ENCODE measurements at regions not wholly inside any gene's neighbourhood (a gene's known extent, or its start where the extent isn't known, plus 50 kb on each side); places are given as distances from the start of the nearest gene placed in this dataset.
"Not testable (repeated sequence)": the region's sequence is repeated elsewhere in the genome, so short reads cannot be mapped to it uniquely, and the experiment has no call there.

DNA sequence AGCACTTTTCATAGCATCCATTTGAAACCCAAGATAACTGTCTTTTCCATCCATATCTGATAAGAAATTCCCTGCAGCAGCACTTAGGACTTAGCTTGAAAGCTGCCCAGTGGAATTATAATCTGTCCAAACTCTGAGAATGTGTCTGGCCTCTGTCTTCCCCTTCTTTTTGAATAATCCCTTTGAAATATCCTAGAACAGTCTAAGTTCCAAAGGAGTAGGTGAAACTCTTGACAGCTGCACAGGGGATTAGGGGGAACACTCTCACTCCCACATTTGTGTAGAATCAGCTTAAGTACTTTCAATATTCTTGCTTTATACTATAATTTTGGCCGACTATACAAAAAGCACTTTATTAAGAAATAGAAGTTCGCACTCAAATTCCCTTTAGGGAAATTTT lies 157.7 kb downstream of the PAPSS1 start:
- DNase-seq = no peak

GRCh38 chr4:107561481-107561880 lies 158.6 kb downstream of the PAPSS1 start:
- DNase-seq = no peak

DNA sequence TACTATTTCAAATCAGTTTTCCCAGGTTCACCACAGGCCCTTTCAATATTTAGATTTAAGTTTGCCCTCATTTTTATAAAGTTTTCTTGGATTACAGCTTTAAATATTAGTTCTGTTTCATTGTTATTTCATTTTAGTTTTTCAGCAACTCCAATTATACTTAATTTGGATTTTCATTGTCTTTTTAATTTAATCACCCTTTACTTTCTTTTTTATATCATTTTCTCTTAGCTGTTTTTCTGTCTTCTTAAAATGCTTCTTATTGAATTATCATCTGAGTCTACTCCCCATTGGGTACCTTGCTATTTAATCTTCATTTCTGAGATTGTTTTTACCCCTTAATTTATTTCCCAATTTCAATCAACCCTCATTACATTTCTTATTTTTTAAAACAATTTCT lies 160.4 kb downstream of the PAPSS1 start:
- no peak for DNase-seq

- no peak for DNase-seq
Observed at GRCh38 chr4:107552306-107552705, 167.7 kb downstream of the PAPSS1 start.

DNA sequence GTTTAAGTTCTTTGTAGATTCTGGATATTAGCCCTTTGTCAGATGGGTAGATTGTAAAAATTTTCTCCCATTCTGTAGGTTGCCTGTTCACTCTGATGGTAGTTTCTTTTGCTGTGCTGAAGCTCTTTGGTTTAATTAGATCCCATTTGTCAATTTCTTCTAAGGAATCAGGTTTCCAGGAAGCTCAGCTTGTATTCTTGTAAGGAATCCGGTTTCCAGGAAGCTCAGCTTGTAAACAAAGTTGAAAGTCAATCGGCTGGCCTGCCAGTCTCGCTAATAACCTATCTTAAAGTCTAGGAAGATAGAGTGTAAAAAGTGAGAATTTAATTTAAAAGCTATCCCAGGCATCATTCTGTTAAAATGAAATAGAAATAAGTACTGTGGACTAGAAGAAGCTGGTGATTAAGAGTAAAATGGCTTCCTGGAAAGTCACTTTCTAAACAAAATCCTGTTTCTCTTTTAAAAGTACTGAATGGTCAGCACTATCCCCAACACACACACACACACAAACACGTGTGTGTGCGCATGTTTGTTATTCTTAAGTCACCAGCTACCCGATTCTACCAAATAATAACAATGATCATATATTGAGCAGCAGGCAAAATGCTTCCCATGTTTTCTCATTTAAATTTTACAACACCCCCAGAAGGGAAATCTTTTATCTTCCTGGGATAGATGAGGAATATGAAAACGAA lies 171.7 kb downstream of the PAPSS1 start:
- DNase-seq = no peak

- no peak for DNase-seq
Observed at GRCh38 chr4:107546638-107547037, 173.4 kb downstream of the PAPSS1 start.

GRCh38 chr4:107541511-107541910 lies 178.5 kb downstream of the PAPSS1 start:
- DNase-seq = no peak

DNA sequence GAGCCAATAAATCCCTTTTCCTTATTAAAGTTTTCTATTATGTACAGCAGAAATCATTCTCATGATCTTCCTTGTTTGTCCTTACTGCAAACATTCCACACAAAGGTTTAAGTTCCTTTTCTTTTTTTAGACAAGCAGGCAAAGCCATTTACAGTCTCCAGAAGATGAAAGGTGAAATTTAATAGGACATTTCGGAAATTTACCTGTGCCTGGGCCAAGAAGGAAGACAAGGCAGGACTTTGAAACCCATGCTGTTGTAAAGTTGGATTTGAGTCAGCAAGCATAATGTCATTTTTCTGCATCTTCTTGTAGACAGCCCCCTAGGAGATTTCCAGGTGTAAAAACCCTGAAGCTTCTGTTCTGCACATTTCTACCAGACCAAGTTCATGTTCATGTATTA lies 188.1 kb downstream of the PAPSS1 start:
- no peak for DNase-seq

GRCh38 chr4:107520368-107520767 lies 199.7 kb downstream of the PAPSS1 start:
- no peak for DNase-seq

GRCh38 chr4:107519053-107519452 lies 201.0 kb downstream of the PAPSS1 start:
- no peak for DNase-seq

DNA sequence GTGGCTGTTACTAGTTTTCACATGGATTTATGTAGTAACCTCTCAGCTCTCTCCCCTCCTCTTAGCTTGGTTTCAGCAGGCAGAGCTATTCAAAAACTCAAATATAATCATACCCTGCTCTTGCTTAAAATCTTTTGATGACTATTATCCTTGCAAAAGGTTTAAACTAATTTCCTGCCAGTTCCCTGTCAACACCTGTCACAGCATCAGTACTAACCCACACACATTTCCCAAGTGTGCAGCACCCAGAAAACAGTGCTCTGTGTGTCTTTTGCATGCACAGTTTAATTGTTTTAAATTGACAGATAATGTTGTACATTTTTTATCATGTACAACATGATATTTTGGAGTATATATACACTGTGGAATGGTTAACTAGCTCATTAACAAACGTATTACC lies 202.0 kb downstream of the PAPSS1 start:
- DNase-seq = no peak

DNA sequence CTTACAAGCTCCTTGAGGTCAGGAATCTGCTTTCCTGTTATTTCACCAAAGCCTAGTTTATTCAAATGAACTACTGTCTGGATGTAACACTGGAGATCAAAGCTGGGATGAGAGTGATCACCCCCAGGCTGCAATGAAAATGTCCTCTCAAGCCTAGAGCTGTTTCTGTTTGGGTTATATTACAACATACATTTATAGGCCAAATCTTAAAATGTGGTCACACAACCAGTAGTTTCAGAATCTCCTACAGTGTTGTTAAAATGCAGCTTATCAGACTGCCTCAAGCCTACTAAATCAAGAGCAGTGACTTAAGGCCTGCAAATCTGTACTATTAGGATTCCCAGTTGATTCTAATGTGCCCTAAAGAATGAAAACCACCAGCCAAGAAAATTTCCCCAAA lies 207.5 kb downstream of the PAPSS1 start:
- DNase-seq = no peak

DNA sequence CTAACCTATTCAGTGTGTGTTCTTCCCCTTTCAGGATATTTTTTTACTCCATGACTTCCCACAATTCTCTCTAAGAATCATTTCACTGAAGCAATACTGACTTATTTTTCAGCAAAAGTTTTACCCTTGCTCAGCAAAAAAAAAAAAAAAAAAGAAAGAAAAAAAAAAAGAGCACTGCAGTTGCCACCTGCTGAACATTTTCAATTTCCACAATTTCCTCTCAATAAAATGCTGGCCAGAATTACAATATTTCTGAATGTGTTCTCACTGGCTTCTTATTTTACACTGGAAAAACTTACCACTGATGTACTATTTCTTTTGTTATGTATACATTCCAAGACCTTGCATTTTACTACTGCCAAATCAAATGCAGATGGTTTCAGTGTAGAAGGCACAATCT lies 210.4 kb downstream of the PAPSS1 start:
- no peak for DNase-seq

DNA sequence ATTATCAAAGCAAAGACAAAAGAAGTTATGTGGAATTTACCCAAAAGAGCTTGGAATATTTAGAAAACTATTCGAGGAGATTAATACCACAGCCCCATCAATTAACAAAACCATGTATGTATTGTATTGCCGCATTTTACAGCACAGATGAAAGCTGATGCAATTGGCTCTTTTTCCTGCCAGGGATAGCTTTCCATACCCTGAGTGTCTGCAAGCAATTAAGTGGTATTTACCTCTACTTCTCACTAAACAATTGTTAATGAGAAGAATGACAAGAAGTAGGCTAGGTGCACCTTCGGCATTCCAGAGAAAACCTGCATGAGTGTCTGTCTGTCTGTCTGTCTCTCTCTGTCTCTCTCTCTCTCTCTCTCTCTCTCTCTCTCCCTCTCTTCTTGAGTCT lies 219.5 kb downstream of the PAPSS1 start:
- DNase-seq = no peak

DNA sequence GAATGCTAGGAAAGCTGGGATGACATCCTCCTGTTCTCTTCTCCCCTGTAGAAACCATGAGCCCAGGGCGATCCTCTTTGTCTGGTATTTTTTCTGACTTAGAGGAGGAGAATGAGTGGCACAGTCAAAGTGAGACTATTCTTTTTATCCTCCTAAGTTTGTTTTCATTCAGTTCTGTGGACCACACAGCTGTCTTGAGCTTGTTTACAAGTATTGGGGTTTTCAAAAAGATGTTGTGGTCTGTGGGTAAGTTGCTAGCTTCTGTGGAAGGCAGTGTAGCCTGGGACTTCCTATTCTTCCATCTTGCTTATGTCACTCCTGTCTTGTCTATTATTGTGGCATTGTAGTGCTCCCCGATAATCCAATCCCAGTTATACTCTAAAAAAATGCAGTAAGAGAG lies 223.0 kb downstream of the PAPSS1 start:
- no peak for DNase-seq

- no peak for DNase-seq
Observed at GRCh38 chr4:107492566-107492965, 227.5 kb downstream of the PAPSS1 start.

- DNase-seq = no peak
Observed at GRCh38 chr4:107490116-107490515, 229.9 kb downstream of the PAPSS1 start.

DNA sequence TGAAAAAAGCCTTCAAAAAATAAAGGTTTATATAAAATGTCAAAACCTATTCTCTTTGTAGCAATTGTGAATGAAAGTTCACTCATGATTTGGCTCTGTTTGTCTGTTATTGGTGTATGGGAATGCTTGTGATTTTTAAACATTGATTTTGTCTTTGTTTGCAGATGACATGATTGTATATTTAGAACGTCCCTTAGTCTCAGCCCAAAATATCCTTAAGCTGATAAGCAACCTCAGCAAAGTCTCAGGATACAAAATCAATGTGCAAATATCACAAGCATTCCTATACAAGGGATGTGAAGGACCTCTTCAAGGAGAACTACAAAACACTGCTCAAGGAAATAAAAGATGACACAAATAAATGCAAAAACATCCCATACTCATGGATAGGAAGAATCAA lies 236.4 kb downstream of the PAPSS1 start:
- not testable (repeated sequence) for DNase-seq

DNA sequence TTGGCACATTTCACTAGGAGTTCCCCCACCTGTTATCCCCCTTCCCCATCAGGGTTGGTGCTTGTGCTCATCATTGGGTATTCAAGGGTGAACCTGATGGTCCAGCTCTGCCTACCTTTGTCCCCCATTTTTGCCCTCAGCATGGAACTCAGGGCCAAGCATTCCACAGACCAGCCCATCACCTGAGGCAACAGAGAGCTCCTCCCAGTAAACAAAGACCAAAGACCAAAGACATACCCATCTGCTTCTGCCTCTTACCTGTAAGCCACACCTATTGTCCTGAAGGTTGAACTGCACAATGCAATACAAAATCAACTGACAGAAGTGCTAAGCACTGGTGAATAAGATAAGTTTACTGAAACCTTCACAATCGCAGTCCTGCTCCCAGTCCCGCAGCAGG lies 237.5 kb downstream of the PAPSS1 start:
- no peak for DNase-seq

GRCh38 chr4:107478327-107478980 lies 241.6 kb downstream of the PAPSS1 start:
- no peak for DNase-seq

GRCh38 chr4:107473126-107473525 lies 246.9 kb downstream of the PAPSS1 start:
- DNase-seq = no peak

GRCh38 chr4:107472265-107472948 lies 247.6 kb downstream of the PAPSS1 start:
- DNase-seq = no peak

- no peak for DNase-seq
Observed at GRCh38 chr4:107470173-107470572, 249.9 kb downstream of the PAPSS1 start.

GRCh38 chr4:107468812-107469211 lies 251.2 kb downstream of the PAPSS1 start:
- DNase-seq = no peak

Measured in stimulated activated naive CD4-positive, alpha-beta T cell treated with Interleukin-2 at 50 U/mL for 16 hours (primary cell).